T-helper 1 cell (primary cell): ENCODE measurements at regions not wholly inside any gene's neighbourhood (a gene's known extent, or its start where the extent isn't known, plus 50 kb on each side); places are given as distances from the start of the nearest gene placed in this dataset.

Experiments
- DNase-seq, 5 donors: peaks; one replicate each; pipeline ENCODE4 v3.0.0-alpha.2; 2012 to 2020

DNA sequence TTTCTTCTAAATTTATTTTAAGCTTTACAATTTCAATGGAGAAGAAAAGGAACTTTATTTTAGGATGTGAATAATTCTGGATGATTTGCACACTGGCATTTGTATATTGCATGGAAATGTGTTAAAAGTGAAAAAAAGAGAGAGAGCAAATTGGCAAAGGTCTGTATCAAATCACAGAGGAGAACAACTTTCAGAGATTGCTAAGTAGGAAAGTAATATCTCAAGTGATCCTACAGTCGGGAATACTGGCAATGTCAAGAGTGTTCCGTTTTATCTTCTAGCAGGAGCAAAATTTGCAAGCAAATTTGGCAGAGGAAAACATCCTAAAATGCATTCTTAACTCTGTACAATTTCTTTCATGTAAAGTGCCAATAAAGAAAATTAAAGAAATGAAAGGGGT, 97.1 kb upstream of the TMC3 start:
- no peak for DNase-seq

DNA sequence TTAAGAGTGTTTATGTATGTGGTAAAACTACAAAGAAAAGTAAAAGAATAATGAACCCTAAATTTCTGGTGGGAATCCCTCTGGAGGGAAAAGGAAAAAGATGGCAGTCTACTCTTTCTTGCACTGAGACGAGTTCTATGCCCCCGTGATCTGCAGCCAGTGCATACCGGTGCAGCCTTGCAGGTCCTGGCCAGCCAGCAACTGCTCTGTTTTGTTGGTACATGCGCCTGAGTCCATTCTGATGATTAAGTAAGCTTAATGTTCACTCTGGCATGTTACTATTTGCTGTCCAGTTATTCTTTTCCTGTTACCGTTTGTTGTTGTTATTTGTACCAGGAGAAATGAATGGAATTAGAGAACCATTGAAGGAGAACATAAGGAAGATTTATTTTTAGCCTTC, 95.1 kb upstream of the TMC3 start:
- no peak for DNase-seq

DNA sequence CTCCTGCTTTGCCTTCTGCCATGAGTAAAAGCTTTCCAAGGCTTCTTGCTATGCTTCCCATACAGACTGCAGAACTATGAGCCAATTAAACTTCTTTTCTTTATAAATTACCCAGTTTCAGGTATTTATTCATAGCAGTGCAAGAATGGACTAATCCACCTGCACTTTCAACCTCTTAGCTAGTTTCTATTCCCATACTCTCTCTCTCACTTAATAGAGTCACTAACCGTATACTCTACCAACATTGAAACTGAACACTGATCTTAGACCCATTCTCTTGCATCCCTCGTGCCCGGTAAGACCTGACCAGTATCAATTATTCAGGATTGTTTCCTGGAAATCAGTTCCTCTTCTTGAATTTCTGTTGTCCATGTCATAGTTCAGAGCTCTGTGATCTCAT, 92.7 kb upstream of the TMC3 start:
- DNase-seq, result no peak

DNA sequence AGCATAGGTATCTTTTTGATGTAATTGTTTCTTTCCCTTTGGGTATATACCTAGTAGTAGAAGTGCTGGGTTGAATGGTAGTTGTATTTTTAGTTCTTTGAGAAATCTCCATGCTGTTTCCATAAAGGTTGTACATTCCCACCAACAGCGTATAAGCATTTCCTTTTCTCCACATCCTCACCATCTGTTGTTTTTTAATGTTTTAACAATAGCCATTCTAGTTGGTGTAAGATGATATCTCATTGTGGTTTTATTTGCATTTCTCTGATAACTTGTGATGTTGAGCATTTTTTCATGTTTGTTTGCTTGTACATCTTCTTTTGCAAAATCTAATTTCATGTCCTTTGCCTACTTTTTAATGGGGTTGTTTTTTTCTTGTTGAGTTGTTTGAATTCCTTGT, 80.0 kb upstream of the TMC3 start:
- DNase-seq, result no peak

DNA sequence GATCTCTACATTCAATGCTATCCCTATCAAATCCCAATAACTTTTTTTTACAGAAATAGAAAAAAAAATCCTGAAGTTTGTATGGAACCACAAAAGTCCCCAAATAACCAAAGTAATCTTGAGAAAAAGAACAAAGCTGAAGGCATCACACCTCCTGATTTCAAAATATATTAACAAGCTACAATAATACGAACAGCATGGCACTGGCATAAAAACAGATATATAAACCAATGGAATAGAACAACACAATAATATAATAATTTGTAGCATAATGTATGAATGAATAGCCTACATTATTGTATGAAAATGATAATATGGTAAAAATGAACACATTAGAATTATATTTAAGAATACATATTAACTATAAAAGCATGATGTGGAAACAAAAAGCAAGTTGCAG, 76.7 kb upstream of the TMC3 start:
- DNase-seq, result no peak

DNA sequence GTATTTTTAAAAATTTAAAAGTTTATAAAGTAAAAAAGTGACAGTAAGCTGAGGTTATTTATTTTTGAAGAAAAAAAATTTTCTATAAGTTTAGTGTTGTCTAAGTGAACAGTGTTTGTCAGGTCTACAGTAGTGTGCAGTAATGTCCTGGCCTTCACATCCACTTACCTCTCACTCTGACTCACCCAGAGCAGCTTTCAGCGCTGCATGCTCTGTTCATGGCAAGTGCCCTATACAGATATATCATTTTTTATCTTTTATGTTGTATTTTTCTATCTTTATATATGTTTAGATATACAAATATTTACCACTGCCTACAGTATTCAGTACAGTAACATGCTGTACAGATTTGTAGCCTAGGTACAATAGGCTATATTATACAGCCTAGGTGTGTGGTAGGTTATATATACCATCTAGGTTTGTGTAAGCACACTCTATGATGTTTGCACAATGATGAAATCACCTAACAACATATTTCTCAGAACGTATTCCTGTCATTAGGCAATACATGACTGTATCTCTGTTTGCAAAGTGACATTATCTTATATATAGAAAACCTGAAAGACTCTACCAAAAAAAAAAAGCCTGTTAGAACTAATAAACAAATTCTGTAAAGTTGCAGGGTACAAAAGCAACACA, 75.9 kb upstream of the TMC3 start:
- DNase-seq, result no peak

DNA sequence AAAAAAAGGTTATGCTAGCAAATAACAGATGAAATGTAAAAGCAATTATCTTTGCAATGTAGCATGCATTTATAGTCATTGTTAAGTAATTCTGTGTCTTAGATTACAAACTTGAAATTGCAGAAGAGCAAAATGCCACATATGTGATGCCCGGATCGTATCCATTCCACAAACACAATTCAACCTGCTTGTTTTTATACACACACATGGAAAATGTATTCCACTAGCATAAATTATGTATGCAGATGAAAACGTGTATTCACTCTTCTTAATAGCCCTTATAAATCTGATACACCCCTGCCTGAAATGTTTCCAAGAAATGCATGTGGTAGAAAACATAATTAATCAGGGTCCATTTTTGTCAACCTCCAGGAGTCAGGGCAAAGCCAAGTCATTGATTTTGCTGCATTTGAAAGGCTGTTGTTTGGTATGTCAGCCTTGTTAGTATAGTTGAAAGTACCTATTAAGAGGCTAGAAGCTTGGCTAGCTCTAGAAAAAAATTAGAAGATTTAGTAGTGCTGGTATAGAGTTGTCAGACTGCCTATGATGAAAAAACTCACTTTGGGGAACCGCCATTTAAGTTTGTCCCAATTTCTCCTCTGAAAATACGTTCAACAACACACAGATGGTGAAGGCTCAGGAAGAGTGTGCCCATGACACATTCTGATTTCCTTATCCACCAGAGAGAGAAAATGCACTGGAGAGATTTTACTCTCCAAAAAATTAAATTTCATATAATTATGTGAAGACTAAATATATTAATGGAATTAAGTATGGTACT, 69.2 kb upstream of the TMC3 start:
- no peak for DNase-seq

DNA sequence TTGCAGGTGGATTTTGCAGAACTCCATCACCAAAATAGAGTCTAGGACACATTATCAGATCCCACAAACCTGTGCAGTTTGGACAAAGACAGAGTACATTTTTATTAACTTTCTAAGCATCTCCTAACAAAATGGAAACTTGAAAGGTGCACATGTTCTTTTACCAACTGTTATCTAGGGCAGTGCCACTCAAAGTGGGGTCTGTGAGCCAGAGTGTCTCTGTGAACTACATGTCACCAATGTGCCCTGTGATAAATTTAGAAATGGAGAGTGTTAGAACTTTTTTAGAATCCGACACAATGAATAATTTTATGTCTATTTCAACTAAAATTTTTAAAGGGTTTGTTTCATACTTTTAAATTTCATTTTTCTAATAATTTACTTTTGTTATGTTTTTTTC, 68.4 kb upstream of the TMC3 start:
- DNase-seq, result no peak

DNA sequence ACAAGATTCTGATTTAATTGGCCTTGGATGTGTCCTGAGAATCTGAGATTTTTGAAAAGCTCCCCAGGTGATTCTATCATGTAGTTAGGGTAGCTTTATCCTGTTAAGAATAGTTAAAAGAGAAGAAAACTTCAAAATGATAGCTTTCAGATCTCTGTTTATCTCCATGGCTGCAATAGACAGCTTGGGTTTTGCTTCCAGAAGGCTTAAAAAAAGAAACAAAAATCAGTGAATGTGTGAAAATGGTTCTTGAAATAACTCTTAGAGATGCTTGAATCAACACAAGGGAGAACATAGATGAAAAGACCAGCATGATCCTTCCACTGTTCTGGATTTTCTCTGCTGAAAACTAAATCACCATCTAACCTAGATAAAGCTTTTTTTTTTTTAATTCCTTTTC, 60.8 kb upstream of the TMC3 start:
- DNase-seq, result no peak

DNA sequence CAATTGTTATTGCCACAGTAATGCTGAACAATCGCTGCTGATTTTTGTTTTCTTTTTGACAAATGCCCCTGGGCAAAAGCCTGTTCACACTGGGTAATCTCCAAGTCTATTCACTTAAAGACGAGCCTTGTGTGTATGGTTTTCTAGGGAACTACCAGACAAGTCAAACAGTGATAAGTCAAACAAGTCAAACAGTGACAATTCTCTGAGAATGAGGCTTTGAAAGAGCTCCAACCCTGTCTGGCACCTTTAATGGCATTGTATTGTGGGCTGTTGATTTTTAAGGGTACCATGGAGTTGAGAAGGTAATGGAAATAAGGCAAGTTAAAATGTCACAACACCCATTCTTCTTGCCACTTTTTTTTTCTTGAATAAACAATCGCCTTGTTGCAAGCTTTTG, 59.4 kb upstream of the TMC3 start:
- DNase-seq, result no peak

DNA sequence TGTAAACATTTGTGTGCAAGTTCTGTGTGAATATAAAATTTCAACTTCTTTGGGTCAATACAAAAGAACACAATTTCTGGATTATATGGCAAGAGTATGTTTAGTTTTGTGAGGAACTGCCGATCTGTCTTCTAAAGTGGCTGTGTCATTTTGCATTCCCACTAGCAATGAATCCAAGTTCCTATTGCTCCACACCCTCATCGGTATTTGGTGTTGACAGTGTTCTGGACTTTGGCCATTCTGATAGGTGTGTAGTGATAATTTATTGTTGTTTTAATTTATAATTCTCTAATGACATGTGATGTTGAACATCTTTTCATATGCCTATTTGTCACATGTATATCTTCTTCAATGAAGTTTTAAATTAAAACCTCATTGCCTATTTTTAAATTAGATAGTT, 58.2 kb upstream of the TMC3 start:
- DNase-seq, result no peak

DNA sequence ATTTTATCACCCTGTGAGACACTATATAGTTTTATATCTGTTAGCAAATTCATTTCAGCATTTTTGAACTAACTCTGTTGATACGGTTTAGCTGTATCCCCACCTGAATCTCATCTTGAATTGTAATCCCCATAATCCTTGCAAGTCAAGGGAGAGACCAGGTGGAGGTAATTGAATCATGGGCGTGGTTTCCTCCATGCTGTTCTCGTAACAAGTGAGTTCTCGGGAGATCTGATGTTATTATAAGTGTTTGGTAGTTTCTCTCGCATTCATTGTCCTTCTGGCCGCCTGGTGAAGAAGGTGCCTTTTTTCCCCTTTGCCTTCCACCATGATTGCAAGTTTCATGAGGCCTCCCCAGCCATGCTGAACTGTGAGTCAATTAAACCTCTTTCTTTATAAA, 53.2 kb upstream of the TMC3 start:
- no peak for DNase-seq

DNA sequence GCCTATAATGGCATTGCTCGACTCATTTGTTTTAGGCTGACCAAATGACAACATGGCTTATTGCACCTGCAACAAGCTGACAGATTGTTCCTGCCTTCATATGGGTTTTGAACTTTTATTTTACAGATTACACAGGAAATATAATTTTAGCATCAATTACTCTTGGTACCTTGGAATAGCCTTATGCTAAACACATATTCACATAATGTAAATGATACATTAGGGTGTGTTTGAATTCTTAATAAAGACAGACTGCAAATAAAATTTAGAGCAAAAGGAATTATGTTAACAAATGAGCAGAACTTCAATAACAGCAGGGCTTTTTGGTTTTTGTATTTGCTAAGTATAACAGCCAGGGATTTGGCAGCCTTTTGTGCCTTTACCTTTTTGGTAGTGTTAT, 51.9 kb upstream of the TMC3 start:
- DNase-seq, result no peak
